ENCODE measurements at regions not wholly inside any gene's neighbourhood (a gene's known extent, or its start where the extent isn't known, plus 50 kb on each side); places are given as distances from the start of the nearest gene placed in this dataset.
A peak's percentile ranks its signal among the peaks of the same experiment; 100 is the strongest.
"Not testable (repeated sequence)": the region's sequence is repeated elsewhere in the genome, so short reads cannot be mapped to it uniquely, and the experiment has no call there.

DNA sequence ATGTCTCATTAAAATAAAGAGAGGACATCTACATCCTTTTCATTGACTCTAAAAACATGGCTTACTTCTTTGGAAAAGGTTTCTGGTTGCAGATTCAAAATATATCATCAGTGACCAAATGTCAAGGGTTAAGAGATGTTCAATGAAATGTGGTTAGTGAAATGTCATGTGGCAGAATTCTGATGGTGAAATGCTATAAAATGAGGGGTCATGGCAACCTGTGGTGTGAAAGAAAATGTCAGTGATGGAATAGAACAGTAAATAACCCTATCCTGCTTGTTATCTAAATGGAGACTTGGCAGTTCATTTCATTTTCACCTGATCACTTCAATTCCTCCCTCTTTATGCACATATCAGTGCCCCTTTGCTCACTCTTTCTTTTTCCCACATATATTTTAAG lies 79.4 kb downstream of the TFPI2 start:
- intact Hi-C loops (cut with DNase I): no loop called here
- TF ChIP-seq, protein P1, sequence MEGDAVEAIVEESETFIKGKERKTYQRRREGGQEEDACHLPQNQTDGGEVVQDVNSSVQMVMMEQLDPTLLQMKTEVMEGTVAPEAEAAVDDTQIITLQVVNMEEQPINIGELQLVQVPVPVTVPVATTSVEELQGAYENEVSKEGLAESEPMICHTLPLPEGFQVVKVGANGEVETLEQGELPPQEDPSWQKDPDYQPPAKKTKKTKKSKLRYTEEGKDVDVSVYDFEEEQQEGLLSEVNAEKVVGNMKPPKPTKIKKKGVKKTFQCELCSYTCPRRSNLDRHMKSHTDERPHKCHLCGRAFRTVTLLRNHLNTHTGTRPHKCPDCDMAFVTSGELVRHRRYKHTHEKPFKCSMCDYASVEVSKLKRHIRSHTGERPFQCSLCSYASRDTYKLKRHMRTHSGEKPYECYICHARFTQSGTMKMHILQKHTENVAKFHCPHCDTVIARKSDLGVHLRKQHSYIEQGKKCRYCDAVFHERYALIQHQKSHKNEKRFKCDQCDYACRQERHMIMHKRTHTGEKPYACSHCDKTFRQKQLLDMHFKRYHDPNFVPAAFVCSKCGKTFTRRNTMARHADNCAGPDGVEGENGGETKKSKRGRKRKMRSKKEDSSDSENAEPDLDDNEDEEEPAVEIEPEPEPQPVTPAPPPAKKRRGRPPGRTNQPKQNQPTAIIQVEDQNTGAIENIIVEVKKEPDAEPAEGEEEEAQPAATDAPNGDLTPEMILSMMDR (IDR thresholded peaks at IDR 0.05): no peak
- TF ChIP-seq POLR2A (IDR thresholded peaks at IDR 0.05) (no peak), EP300 (IDR thresholded peaks at IDR 0.05) (no peak)
- Histone ChIP-seq H3K4me1 (ENCODE audit: insufficient read depth) (no peaks in the 10 kb centered on the region), H3K27ac (no peak overlapping the region), H3K27me3 (no peaks in the 10 kb centered on the region), H3K36me3 (no peaks in the 10 kb centered on the region), H3K4me3 (no peak overlapping the region), H3K9me3 (no peaks in the 10 kb centered on the region)
- no peak for DNase-seq

DNA sequence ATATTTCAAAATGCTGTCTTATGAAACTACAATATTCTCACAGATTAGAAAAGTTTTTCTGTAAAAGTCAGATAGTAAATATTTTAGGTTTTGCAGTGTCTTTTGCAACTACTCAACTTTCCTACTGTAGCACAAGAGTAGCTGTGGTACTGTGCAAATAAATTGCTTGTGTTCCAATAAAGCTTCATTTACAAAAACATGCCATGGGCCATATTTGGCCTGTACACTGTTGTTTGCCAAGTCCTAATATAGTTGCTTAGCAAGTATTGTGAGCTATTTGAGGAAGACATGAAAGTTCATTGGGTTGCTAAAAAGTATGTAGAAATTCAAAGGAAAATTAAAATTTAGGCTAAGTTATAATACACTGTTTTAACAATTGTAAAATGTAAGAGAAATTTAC lies 80.0 kb downstream of the TFPI2 start:
- Histone ChIP-seq H3K27ac (no peak overlapping the region), H3K4me1 (ENCODE audit: insufficient read depth) (no peaks in the 10 kb centered on the region), H3K4me3 (no peak overlapping the region), H3K27me3 (no peaks in the 10 kb centered on the region), H3K9me3 (no peaks in the 10 kb centered on the region), H3K36me3 (no peaks in the 10 kb centered on the region)
- intact Hi-C loops (cut with DNase I): no loop called here
- DNase-seq: no peak
- TF ChIP-seq POLR2A (IDR thresholded peaks at IDR 0.05): no peak
- TF ChIP-seq, protein P1 (IDR thresholded peaks at IDR 0.05): no peak
- no peak for TF ChIP-seq EP300 (IDR thresholded peaks at IDR 0.05)

DNA sequence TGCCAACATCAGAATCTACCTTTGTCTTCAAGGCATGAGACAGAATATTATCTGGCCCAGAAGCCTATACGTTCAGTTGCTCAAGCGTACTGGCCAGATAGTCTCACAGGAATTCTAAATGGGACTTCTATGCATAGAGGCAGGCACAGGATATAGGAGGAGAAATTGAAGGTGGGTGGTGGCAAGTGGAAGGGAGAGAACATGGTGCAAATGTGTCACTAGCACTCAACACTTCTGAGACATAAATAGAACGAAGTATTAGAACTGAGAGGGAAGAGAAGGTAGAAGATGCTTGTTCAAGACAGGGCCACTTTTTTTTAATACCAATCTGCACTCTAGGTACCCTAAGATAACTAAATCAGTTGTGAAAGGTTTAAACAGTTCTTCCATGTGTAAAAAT lies 85.8 kb downstream of the TFPI2 start:
- TF ChIP-seq POLR2A (IDR thresholded peaks at IDR 0.05) (no peak), EP300 (IDR thresholded peaks at IDR 0.05) (no peak)
- TF ChIP-seq, protein P1 (IDR thresholded peaks at IDR 0.05): no peak
- intact Hi-C loops (cut with DNase I): no loop called here
- 85 to 90% (median 86%) methylated on average over 3 of the region's 3 CpGs for WGBS, 3 donors

DNA sequence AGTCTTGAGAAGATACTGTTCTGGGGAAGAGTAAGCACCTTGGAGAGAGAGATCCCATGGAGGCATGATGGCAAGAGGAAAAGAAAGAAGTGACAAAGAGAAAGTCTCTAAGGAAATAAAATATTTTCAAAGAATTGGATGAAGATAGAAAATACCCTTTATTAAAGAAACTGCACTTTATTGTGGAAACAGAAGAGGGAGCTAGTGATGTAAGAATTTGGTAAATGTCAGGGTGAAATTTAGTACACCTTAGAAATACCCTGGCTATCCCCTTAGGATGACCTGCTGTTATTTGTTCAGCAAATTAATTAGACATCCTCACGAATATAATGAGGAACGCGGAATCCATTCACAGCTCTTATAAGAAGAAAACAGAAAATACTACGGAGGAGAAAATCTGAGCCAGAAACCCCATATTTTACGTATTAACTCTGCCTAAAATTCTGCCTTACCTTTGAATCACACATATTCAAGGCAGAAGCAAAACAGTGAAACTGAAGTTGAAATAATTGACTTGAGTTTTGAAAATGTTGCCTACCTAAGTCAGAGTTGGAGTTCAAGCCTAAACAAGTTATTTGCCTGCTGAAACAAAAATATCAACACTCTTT lies 90.7 kb downstream of the TFPI2 start:
- no peaks in the 10 kb centered on the region for H3K27me3 ChIP-seq
- no peak for DNase-seq
- WGBS, 3 donors: 48 to 70% (median 62%) methylated on average over 5 of the region's 5 CpGs
- no peak overlapping the region for H3K27ac ChIP-seq
- no peak for TF ChIP-seq POLR2A (IDR thresholded peaks at IDR 0.05)
- TF ChIP-seq, protein P1 (IDR thresholded peaks at IDR 0.05): peak in 2 of 3 donors; percentile 20 to 24
- no peaks in the 10 kb centered on the region for H3K9me3 ChIP-seq
- no peaks in the 10 kb centered on the region for H3K36me3 ChIP-seq
- H3K4me3 ChIP-seq: no peak overlapping the region
- H3K4me1 ChIP-seq (ENCODE audit: insufficient read depth): no peaks in the 10 kb centered on the region
- intact Hi-C loops (cut with DNase I): no loop called here

More for the DNA sequence above, 85.8 kb downstream of the TFPI2 start:
- Histone ChIP-seq H3K9me3 (no peaks in the 10 kb centered on the region), H3K4me1 (ENCODE audit: insufficient read depth) (no peaks in the 10 kb centered on the region), H3K36me3 (no peaks in the 10 kb centered on the region), H3K27ac (no peak overlapping the region), H3K27me3 (no peaks in the 10 kb centered on the region), H3K4me3 (no peak overlapping the region)
- DNase-seq: no peak

DNA sequence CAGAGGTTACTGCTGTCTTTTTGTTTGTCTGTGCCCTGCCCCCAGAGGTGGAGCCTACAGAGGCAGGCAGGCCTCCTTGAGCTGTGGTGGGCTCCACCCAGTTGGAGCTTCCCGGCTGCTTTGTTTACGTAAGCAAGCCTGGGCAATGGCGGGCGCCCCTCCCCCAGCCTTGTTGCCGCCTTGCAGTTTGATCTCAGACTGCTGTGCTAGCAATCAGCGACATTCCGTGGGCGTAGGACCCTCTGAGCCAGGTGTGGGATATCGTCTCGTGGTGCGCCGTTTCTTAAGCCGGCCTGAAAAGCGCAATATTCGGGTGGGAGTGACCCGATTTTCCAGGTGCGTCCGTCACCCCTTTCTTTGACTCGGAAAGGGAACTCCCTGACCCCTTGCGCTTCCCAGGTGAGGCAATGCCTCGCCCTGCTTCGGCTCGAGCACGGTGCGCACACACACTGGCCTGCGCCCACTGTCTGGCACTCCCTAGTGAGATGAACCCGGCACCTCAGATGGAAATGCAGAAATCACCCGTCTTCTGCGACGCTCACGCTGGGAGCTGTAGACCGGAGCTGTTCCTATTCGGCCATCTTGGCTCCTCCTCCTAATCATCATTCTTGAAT lies 97.4 kb downstream of the TFPI2 start:
- H3K27me3 ChIP-seq; H3K36me3 ChIP-seq; H3K9me3 ChIP-seq; H3K4me3 ChIP-seq; H3K4me1 ChIP-seq (ENCODE audit: insufficient read depth); intact Hi-C loops (cut with DNase I); DNase-seq; H3K27ac ChIP-seq: not testable (repeated sequence)
- 85 to 95% (median 93%) methylated on average over 27 to 31 of the region's 33 CpGs for WGBS, 3 donors

Measured in ovary (tissue), 7 donors.